ENCODE measurements at regions not wholly inside any gene's neighbourhood (a gene's known extent, or its start where the extent isn't known, plus 50 kb on each side); places are given as distances from the start of the nearest gene placed in this dataset.

DNA sequence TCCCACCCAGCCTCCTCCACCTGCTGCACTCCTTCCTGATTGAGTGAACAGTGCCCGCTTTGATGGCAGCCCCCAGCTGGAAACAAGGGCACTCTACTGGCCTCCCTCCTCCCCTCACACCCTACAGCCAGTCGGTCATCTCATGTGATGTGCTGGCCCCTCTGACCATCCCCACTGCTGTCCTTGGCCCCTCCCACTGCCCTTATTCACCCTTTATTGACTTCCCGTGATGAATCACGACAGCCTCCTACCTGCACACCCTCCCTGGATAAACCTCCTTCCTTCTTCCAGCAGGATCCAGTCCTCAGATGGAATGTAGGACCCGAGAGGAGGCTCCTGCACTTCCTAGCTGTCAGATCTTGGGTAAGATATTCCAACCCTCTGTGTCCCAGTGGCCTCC lies 186.5 kb upstream of the SH3BP4 start:
- H3K4me3 Mint-ChIP-seq (ENCODE audit: unreplicated experiment) = no peak overlapping the region
- DNase-seq (ENCODE audit: low spot score) = no peak
- H3K27me3 Mint-ChIP-seq (ENCODE audit: unreplicated experiment) = peaks cover 2% of the 10 kb centered on the region
- H3K36me3 Mint-ChIP-seq (ENCODE audit: low read depth, unreplicated experiment) = peaks cover 4% of the 10 kb centered on the region
- TF ChIP-seq, protein P1, sequence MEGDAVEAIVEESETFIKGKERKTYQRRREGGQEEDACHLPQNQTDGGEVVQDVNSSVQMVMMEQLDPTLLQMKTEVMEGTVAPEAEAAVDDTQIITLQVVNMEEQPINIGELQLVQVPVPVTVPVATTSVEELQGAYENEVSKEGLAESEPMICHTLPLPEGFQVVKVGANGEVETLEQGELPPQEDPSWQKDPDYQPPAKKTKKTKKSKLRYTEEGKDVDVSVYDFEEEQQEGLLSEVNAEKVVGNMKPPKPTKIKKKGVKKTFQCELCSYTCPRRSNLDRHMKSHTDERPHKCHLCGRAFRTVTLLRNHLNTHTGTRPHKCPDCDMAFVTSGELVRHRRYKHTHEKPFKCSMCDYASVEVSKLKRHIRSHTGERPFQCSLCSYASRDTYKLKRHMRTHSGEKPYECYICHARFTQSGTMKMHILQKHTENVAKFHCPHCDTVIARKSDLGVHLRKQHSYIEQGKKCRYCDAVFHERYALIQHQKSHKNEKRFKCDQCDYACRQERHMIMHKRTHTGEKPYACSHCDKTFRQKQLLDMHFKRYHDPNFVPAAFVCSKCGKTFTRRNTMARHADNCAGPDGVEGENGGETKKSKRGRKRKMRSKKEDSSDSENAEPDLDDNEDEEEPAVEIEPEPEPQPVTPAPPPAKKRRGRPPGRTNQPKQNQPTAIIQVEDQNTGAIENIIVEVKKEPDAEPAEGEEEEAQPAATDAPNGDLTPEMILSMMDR (IDR thresholded peaks at IDR 0.05; ENCODE audit: unreplicated experiment) = no peak
- no peaks in the 10 kb centered on the region for H3K4me1 Mint-ChIP-seq (ENCODE audit: unreplicated experiment)
- H3K27ac Mint-ChIP-seq (ENCODE audit: unreplicated experiment) = no peak overlapping the region
- H3K9me3 Mint-ChIP-seq (ENCODE audit: unreplicated experiment) = no peaks in the 10 kb centered on the region

DNA sequence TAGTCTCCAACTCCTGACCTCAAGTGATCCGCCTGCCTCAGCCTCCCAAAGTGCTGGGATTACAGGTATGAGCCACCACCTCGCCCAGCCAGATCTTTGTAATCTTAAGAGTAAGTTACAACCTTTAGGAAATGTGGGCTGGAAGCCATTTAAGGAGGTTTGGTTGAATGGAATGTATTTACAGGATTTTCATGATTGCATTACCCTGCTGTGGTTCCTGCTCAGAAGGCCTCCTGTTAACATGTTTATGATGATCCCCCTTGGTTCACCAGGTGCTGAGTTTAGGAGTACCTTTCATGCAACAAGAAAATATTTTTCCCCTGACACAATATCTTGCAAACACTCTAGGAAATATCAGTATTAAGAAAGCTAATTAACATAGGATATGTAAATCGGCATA lies 187.4 kb upstream of the SH3BP4 start:
- Mint-ChIP-seq H3K9me3 (ENCODE audit: unreplicated experiment) (no peaks in the 10 kb centered on the region), H3K4me3 (ENCODE audit: unreplicated experiment) (no peak overlapping the region), H3K27me3 (ENCODE audit: unreplicated experiment) (peaks cover 2% of the 10 kb centered on the region), H3K36me3 (ENCODE audit: low read depth, unreplicated experiment) (peaks cover 4% of the 10 kb centered on the region), H3K4me1 (ENCODE audit: unreplicated experiment) (no peaks in the 10 kb centered on the region), H3K27ac (ENCODE audit: unreplicated experiment) (no peak overlapping the region)
- no peak for DNase-seq (ENCODE audit: low spot score)
- TF ChIP-seq, protein P1 (IDR thresholded peaks at IDR 0.05; ENCODE audit: unreplicated experiment) = no peak

DNA sequence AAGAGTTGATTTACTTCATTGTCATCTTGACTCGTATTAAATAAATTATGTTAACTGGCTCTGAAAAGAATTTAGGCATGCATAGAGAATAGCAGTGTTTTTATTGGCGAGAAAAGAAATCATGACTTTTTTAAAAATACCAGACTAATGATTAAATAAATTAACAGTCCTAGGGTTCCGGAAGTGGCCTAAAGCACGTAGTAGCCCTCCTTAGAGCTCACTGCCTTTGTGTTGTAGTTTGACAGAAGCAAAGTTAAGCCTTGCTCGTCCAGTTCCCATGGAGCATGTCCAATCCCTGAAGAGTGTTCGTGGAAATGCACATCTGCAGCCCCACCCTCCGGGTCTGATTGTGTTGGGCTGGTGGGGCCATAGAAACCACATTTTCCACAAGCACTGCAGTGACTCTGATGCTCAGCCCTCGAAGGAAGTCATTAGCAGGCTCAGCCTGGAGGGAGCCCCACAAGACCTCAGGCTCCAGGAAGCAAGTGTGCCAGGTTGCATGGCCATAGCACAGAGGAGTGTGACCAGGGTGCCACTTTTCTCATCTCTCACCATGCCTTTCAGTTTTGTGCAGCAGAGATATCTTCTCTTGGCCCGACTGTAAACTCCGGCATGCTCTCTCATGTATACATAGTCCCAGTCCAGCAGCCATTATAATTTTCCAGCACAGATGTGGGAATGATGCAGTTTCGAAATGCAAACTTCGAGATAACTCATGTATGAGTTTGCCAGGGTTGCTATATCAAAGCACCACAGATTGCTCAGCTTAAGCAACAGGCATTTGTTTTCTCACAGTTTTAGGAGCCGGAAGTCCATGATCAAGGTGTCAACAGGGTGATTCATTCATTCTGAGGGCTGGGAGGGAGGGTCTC lies 188.6 kb upstream of the SH3BP4 start:
- H3K4me1 Mint-ChIP-seq (ENCODE audit: unreplicated experiment) = no peaks in the 10 kb centered on the region
- H3K36me3 Mint-ChIP-seq (ENCODE audit: low read depth, unreplicated experiment) = peaks cover 4% of the 10 kb centered on the region
- H3K4me3 Mint-ChIP-seq (ENCODE audit: unreplicated experiment) = no peak overlapping the region
- TF ChIP-seq, protein P1 (IDR thresholded peaks at IDR 0.05; ENCODE audit: unreplicated experiment) = no peak
- no peak for DNase-seq (ENCODE audit: low spot score)
- H3K9me3 Mint-ChIP-seq (ENCODE audit: unreplicated experiment) = no peaks in the 10 kb centered on the region
- H3K27ac Mint-ChIP-seq (ENCODE audit: unreplicated experiment) = no peak overlapping the region
- peaks cover 2% of the 10 kb centered on the region for H3K27me3 Mint-ChIP-seq (ENCODE audit: unreplicated experiment)

DNA sequence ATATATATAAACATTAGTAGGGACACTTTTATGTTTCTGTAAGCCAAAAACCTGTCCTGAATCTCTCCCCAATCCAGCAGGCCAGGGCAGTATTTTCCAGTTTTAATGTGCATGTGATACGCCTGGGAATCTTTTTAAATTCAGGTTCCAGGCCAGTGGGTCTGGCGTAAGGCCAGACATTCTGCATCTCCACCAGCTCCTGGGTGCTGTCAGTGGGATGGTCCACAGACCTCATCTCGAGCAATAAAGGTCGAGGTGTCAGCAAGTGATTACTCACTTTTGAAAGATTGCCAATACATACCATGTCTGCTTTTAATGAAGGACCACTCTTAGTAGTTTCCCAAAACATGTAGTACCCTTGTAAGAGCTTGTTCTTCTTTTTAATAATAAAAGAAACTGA lies 189.9 kb upstream of the SH3BP4 start:
- H3K27me3 Mint-ChIP-seq (ENCODE audit: unreplicated experiment) = peaks cover 3% of the 10 kb centered on the region
- DNase-seq (ENCODE audit: low spot score) = no peak
- no peaks in the 10 kb centered on the region for H3K4me1 Mint-ChIP-seq (ENCODE audit: unreplicated experiment)
- H3K36me3 Mint-ChIP-seq (ENCODE audit: low read depth, unreplicated experiment) = peaks cover 4% of the 10 kb centered on the region
- TF ChIP-seq, protein P1 (IDR thresholded peaks at IDR 0.05; ENCODE audit: unreplicated experiment) = no peak
- H3K4me3 Mint-ChIP-seq (ENCODE audit: unreplicated experiment) = no peak overlapping the region
- H3K9me3 Mint-ChIP-seq (ENCODE audit: unreplicated experiment) = no peaks in the 10 kb centered on the region
- H3K27ac Mint-ChIP-seq (ENCODE audit: unreplicated experiment) = no peak overlapping the region

DNA sequence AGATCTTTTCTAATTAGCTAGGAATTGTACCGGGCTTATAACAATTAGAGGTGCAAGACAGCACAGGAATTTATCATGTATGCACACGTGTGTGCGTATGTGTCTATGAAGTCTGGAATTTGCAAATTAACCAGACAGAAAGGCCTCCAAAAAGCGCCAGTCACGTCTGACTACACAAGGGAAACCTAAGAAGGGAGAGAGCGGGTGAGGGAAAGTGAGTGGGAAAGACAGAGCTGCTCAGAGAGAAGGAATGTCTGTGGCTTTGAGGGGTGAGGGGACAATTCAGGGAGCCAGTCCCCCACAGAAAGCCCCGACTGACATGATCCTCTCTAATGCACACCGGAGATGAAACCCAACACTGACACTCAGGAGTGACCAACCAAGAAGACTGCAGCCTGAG lies 197.7 kb upstream of the SH3BP4 start:
- Mint-ChIP-seq H3K4me1 (ENCODE audit: unreplicated experiment) (no peaks in the 10 kb centered on the region), H3K36me3 (ENCODE audit: low read depth, unreplicated experiment) (no peaks in the 10 kb centered on the region), H3K9me3 (ENCODE audit: unreplicated experiment) (no peaks in the 10 kb centered on the region), H3K4me3 (ENCODE audit: unreplicated experiment) (no peak overlapping the region), H3K27ac (ENCODE audit: unreplicated experiment) (no peak overlapping the region), H3K27me3 (ENCODE audit: unreplicated experiment) (peaks cover 1% of the 10 kb centered on the region)
- TF ChIP-seq, protein P1 (IDR thresholded peaks at IDR 0.05; ENCODE audit: unreplicated experiment) = no peak
- DNase-seq (ENCODE audit: low spot score) = no peak
